ENCODE measurements at regions not wholly inside any gene's neighbourhood (a gene's known extent, or its start where the extent isn't known, plus 50 kb on each side); places are given as distances from the start of the nearest gene placed in this dataset.

GRCh38 chr5:58262226-58262625 lies 197.7 kb downstream of the PLK2 start:
- TF ChIP-seq TAF1 (IDR thresholded peaks at IDR 0.05; ENCODE audit: low read depth, low read length) (no peak), POLR2AphosphoS5 (IDR thresholded peaks at IDR 0.05; ENCODE audit: low read depth, low read length) (no peak), JUN (IDR thresholded peaks at IDR 0.05; ENCODE audit: low read depth, low read length) (no peak), POLR2A (IDR thresholded peaks at IDR 0.05; ENCODE audit: control extremely low read depth in 1 of 2, low read depth in 2 of 2, low read length in 2 of 2) (no peak), EP300 (IDR thresholded peaks at IDR 0.05; ENCODE audit: borderline replicate concordance in 1 of 2, low read depth in 2 of 2, low read length in 2 of 2) (no peak), YY1 (IDR thresholded peaks at IDR 0.05; ENCODE audit: low read depth, low read length) (no peak), HDAC2 (IDR thresholded peaks at IDR 0.05; ENCODE audit: borderline replicate concordance in 1 of 2, low read depth in 2 of 2, low read length in 2 of 2) (no peak)
- TF ChIP-seq, protein P1, sequence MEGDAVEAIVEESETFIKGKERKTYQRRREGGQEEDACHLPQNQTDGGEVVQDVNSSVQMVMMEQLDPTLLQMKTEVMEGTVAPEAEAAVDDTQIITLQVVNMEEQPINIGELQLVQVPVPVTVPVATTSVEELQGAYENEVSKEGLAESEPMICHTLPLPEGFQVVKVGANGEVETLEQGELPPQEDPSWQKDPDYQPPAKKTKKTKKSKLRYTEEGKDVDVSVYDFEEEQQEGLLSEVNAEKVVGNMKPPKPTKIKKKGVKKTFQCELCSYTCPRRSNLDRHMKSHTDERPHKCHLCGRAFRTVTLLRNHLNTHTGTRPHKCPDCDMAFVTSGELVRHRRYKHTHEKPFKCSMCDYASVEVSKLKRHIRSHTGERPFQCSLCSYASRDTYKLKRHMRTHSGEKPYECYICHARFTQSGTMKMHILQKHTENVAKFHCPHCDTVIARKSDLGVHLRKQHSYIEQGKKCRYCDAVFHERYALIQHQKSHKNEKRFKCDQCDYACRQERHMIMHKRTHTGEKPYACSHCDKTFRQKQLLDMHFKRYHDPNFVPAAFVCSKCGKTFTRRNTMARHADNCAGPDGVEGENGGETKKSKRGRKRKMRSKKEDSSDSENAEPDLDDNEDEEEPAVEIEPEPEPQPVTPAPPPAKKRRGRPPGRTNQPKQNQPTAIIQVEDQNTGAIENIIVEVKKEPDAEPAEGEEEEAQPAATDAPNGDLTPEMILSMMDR (IDR thresholded peaks at IDR 0.05; ENCODE audit: control extremely low read depth in 1 of 3, insufficient read depth in 1 of 3, low read depth in 1 of 3, low read length in 3 of 3), result no peak

Data from H1 (cell line).